ENCODE measurements at regions not wholly inside any gene's neighbourhood (a gene's known extent, or its start where the extent isn't known, plus 50 kb on each side); places are given as distances from the start of the nearest gene placed in this dataset.

DNA sequence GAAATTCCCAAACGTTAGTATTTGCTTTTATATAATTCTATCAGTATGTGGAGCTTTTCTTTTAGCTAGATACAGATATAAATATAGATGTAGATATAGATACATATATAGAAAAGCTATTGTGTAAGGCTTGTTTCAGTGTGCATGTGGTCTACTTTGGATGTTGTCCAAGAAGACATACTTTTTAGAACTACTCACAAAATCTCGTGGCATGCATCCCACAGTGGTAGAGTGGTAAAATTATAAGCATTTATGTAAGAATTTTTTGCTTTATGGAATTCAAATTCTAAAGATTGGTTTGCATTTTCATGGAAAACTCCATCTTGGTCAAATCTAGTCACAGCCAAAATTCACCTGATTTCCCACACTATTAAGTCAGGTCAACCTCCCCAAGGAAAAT lies 880.4 kb downstream of the EFNB2 start:
- Histone ChIP-seq H2AFZ (ENCODE audit: low read length) (no peak overlapping the region), H3K79me2 (ENCODE audit: control insufficient read depth in 1 of 2, insufficient read depth in 2 of 2, low read length in 2 of 2) (no peaks in the 10 kb centered on the region), H2BK120ac (replicated peaks; ENCODE audit: low read depth, low read length) (no peak overlapping the region), H2BK15ac (ENCODE audit: low read length) (no peak overlapping the region), H3K4ac (replicated peaks; ENCODE audit: insufficient read length, low read depth, low read length) (no peak overlapping the region), H3K9me3 (ENCODE audit: insufficient read depth in 2 of 2, low read depth in 1 of 2, low read length in 1 of 2) (no peaks in the 10 kb centered on the region), H3K9ac (replicated peaks in 1 of 4; ENCODE audit: extremely low read depth in 1 of 4, low read depth in 3 of 4, low read length in 3 of 4) (no peak overlapping the region), H2BK12ac (ENCODE audit: low read depth, low read length) (no peak overlapping the region), H4K91ac (replicated peaks; ENCODE audit: insufficient read length, low read length) (no peak overlapping the region), H3K56ac (replicated peaks; ENCODE audit: insufficient read length, low read depth, low read length) (no peak overlapping the region), H3K79me1 (ENCODE audit: low read depth, low read length) (no peaks in the 10 kb centered on the region), H3K23me2 (ENCODE audit: low read depth, low read length) (no peaks in the 10 kb centered on the region), H4K8ac (ENCODE audit: extremely low read depth, insufficient read depth, low read length) (no peak overlapping the region), H3K14ac (ENCODE audit: insufficient read length) (no peak overlapping the region), H2BK20ac (ENCODE audit: low read length) (no peak overlapping the region), H3K27me3 (replicated peaks in 1 of 4; ENCODE audit: control insufficient read depth in 3 of 4, extremely low read depth in 1 of 4, insufficient read depth in 3 of 4, low read length in 3 of 4) (no peaks in the 10 kb centered on the region), H3K27ac (ENCODE audit: low read depth, low read length) (no peak overlapping the region), H3K4me1 (replicated peaks in 1 of 4; ENCODE audit: control insufficient read depth in 3 of 4, insufficient read depth in 4 of 4, low read length in 3 of 4) (no peaks in the 10 kb centered on the region), H2BK5ac (ENCODE audit: low read depth, low read length) (no peak overlapping the region), H3K4me3 (ENCODE audit: extremely low read depth in 1 of 4, insufficient read depth in 2 of 4, low read depth in 3 of 4, low read length in 4 of 4) (no peak overlapping the region), H3K18ac (ENCODE audit: extremely low read depth, low read length) (no peak overlapping the region), H3K4me2 (ENCODE audit: insufficient read depth in 1 of 2, low read depth in 2 of 2, low read length in 2 of 2) (no peak overlapping the region), H3K23ac (ENCODE audit: insufficient read length) (no peak overlapping the region), H4K5ac (ENCODE audit: insufficient read length, low read depth, low read length) (no peak overlapping the region), H4K20me1 (replicated peaks in 1 of 2; ENCODE audit: control insufficient read depth in 1 of 2, insufficient read depth in 2 of 2, low read length in 2 of 2) (no peaks in the 10 kb centered on the region), H2AK5ac (ENCODE audit: low read depth, low read length) (no peak overlapping the region), H3K36me3 (ENCODE audit: control insufficient read depth in 2 of 4, insufficient read depth in 4 of 4, low read length in 3 of 4) (no peaks in the 10 kb centered on the region)
- ChIA-PET CTCF (ENCODE audit: partially characterized antibody) (no interaction called here), POLR2A (ENCODE audit: partially characterized antibody) (no interaction called here)
- DNase-seq (ENCODE audit: low read depth in 1 of 2, low spot score in 2 of 2) (no peak), FAIRE-seq (no peak)
- WGBS, 2 experiments (ENCODE audit: extremely low coverage in 1 of 2, insufficient coverage in 1 of 2, insufficient read length in 1 of 2, insufficient replicate concordance in 2 of 2, low coverage in 1 of 2, low lambda C conversion rate in 2 of 2, missing lambda C conversion rate in 1 of 2) = 94% methylated on average over 2 of the region's 2 CpGs; no CpG with 5 or more reads in 1 of the 2 experiments
- TF ChIP-seq GTF2F1 (IDR thresholded peaks at IDR 0.05; ENCODE audit: borderline replicate concordance, low read depth, low read length) (no peak), PHF8 (conservative IDR thresholded peaks at IDR 0.05; ENCODE audit: low read depth, low read length) (no peak), KDM1A (IDR thresholded peaks at IDR 0.05; ENCODE audit: borderline replicate concordance, low read length) (no peak), SP2 (IDR thresholded peaks at IDR 0.05; ENCODE audit: low read length) (no peak), NANOG (IDR thresholded peaks at IDR 0.05; ENCODE audit: insufficient read depth, low read depth, low read length, poor library complexity, severe bottlenecking) (no peak), CBX8 (IDR thresholded peaks at IDR 0.05; ENCODE audit: borderline replicate concordance, low read depth, low read length) (no peak), RFX5 (IDR thresholded peaks at IDR 0.05; ENCODE audit: borderline replicate concordance, low read depth, low read length) (no peak), EGR1 (IDR thresholded peaks at IDR 0.05; ENCODE audit: borderline replicate concordance, low read depth, low read length) (no peak), BACH1 (IDR thresholded peaks at IDR 0.05; ENCODE audit: low read length) (no peak), ZNF274 (IDR thresholded peaks at IDR 0.05; ENCODE audit: borderline replicate concordance, extremely low read depth, low read length) (no peak), TAF1 (IDR thresholded peaks at IDR 0.05; ENCODE audit: low read depth, low read length) (no peak), EZH2 (IDR thresholded peaks at IDR 0.05; ENCODE audit: low read depth, low read length, severe bottlenecking) (no peak), ASH2L (IDR thresholded peaks at IDR 0.05; ENCODE audit: low read length) (no peak), BRCA1 (IDR thresholded peaks at IDR 0.05; ENCODE audit: low read depth, low read length) (no peak), POU5F1 (IDR thresholded peaks at IDR 0.05; ENCODE audit: low read depth, low read length) (no peak)
